K562 (cell line): ENCODE measurements at regions not wholly inside any gene's neighbourhood (a gene's known extent, or its start where the extent isn't known, plus 50 kb on each side); places are given as distances from the start of the nearest gene placed in this dataset.

Experiments
- ATAC-seq: fragments of 200-7000 bp; cut with Tn5 transposase; 3 replicates; pipeline ENCODE4 v1.9.1; 2020; ENCODE audit warnings: moderate library complexity
- BruUV-seq: library from RNA; stranded (reverse); fragments of 400-500 nt; replicated peaks from 2 replicates; lab custom pipeline; 2021; lab: Mats Ljungman, UMichigan
- CTCF ChIA-PET: fragments of 300-600 bp; formaldehyde crosslinking; extraction: SDS; loops from one replicate; lab custom pipeline; 2021; ENCODE audit warnings: low intra/inter-chr PET ratio; lab: Yijun Ruan, JAX
- POLR2A ChIA-PET: fragments of 300-600, 350-650 bp; sonication (Branson Sonifier 250); formaldehyde crosslinking; extraction: SDS; loops from one replicate; lab custom pipeline; 2021; ENCODE audit warnings: antibody characterized with exemption, inconsistent platforms; lab: Yijun Ruan, JAX
- DNase-seq, 4 experiments: peaks; one replicate each; pipeline versions ENCODE4 v3.0.0 to v3.0.0-alpha.2; 2011 to 2018; ENCODE audit warnings: low spot score in 3 of 4, mixed read lengths in 3 of 4; ENCODE audit errors: extremely low read depth in 1 of 4
- FAIRE-seq: peaks from 2 replicates; lab custom pipeline; 2011; peaks lifted over from hg19 to GRCh38; lab: Jason Lieb, UNC
- H2AFZ ChIP-seq: 2 replicates; pipeline ENCODE4 v1.6.0; 2011; ENCODE audit warnings: low read depth, low read length, control low read depth, inconsistent platforms
- H3K27ac ChIP-seq: fragments of 200-600 bp; 3 replicates; pipeline ENCODE4 v1.8.0; 2011; ENCODE audit warnings: low read depth, mild to moderate bottlenecking, control low read depth, inconsistent platforms, low read length, moderate library complexity, mixed read lengths; ENCODE audit errors: extremely low read depth
- H3K27me3 ChIP-seq, 2 experiments: fragments of 300-600 bp in 1 of 2; 2 replicates in 1 of 2; 3 replicates in 1 of 2; pipeline versions ENCODE4 v1.6.0 to v1.8.0; 2011; ENCODE audit warnings: inconsistent platforms in 2 of 2, low read length in 2 of 2, mild to moderate bottlenecking in 1 of 2, mixed read lengths in 1 of 2, moderate library complexity in 1 of 2; ENCODE audit not compliant: control insufficient read depth in 2 of 2, insufficient read depth in 2 of 2
- H3K36me3 ChIP-seq: fragments of 300-600 bp; 3 replicates; pipeline ENCODE4 v1.8.0; 2011; ENCODE audit warnings: mild to moderate bottlenecking, low read length, inconsistent platforms; ENCODE audit not compliant: control insufficient read depth, insufficient read depth
- H3K4me1 ChIP-seq, 2 experiments: fragments of 200-600 bp in 1 of 2; replicated peaks in 1 of 2; 2 replicates in 1 of 2; 3 replicates in 1 of 2; pipeline versions ENCODE4 v1.5.1 to v1.8.0; 2011; ENCODE audit warnings: inconsistent platforms in 2 of 2, low read length in 2 of 2, mild to moderate bottlenecking in 1 of 2, mixed read lengths in 1 of 2, moderate library complexity in 1 of 2; ENCODE audit not compliant: control insufficient read depth in 2 of 2, insufficient read depth in 2 of 2
- H3K4me2 ChIP-seq: 2 replicates; pipeline ENCODE4 v1.6.1; 2011; ENCODE audit warnings: low read length, control low read depth, inconsistent platforms, mixed read lengths; ENCODE audit not compliant: insufficient read depth
- H3K4me3 ChIP-seq: fragments of 200-600 bp; sonication (generic), shearing (Covaris generic); 2 replicates; pipeline ENCODE4 v1.5.1; 2016; ENCODE audit warnings: control low read depth, inconsistent platforms
- H3K79me2 ChIP-seq: fragments of 200-600 bp; 3 replicates; pipeline ENCODE4 v1.8.0; 2011; ENCODE audit warnings: low read length, inconsistent platforms; ENCODE audit not compliant: control insufficient read depth, insufficient read depth
- H3K9ac ChIP-seq, 2 experiments: 2 replicates each; pipeline versions ENCODE4 v1.6.0 to v1.6.1; 2011; ENCODE audit warnings: low read depth in 2 of 2, low read length in 2 of 2, control low read depth in 1 of 2, inconsistent platforms in 1 of 2, mild to moderate bottlenecking in 1 of 2, mixed read lengths in 1 of 2; ENCODE audit not compliant: insufficient read depth in 1 of 2
- H3K9me1 ChIP-seq: one replicate; pipeline ENCODE4 v1.6.0; 2011; ENCODE audit warnings: inconsistent platforms, mild to moderate bottlenecking, low read length, moderate library complexity; ENCODE audit not compliant: control insufficient read depth, insufficient read depth
- H3K9me3 ChIP-seq: replicated peaks from 2 replicates; pipeline ENCODE4 v1.5.1; 2011; ENCODE audit warnings: low read depth, low read length, inconsistent platforms; ENCODE audit not compliant: control insufficient read depth, insufficient read depth
- H4K20me1 ChIP-seq: replicated peaks from 2 replicates; pipeline ENCODE4 v1.6.1; 2011; ENCODE audit warnings: low read length, inconsistent platforms, mixed read lengths; ENCODE audit not compliant: control insufficient read depth, insufficient read depth
- BRCA1 ChIP-seq, 2 experiments: fragments of 450-650 bp in 1 of 2; sonication (generic) in 1 of 2; formaldehyde crosslinking in 1 of 2; IDR thresholded peaks; 2 replicates each; pipeline versions ENCODE4 v1.5.0 to v1.6.1; 2017 to 2020; ENCODE audit warnings: mild to moderate bottlenecking in 1 of 2, missing genetic modification reagents in 1 of 2
- DEAF1 ChIP-seq: fragments of 450-650 bp; formaldehyde crosslinking; IDR thresholded peaks from 2 replicates; pipeline ENCODE4 v1.4.0; 2020; ENCODE audit warnings: mild to moderate bottlenecking, moderate library complexity
- RAD51 ChIP-seq: fragments of 450-650 bp; IDR thresholded peaks from 2 replicates; pipeline ENCODE4 v1.7.1; 2016; ENCODE audit warnings: low read depth, mild to moderate bottlenecking, borderline replicate concordance
- RREB1 ChIP-seq: fragments of 250-450 bp; sonication (Bioruptor Pico); IDR thresholded peaks from 2 replicates; pipeline ENCODE4 v1.4.0; 2020
- RUNX1 ChIP-seq: sonication (generic); IDR thresholded peaks from 2 replicates; pipeline ENCODE4 v1.6.1; 2016; ENCODE audit warnings: antibody characterized with exemption, low read depth
- SETDB1 ChIP-seq: IDR thresholded peaks from one replicate; pipeline ENCODE4 v1.6.1; 2012; ENCODE audit warnings: low read length, control low read depth, inconsistent platforms
- TAF15 ChIP-seq: fragments of 200-400 bp; formaldehyde crosslinking; IDR thresholded peaks from 2 replicates; pipeline ENCODE4 v1.6.1; 2017; ENCODE audit warnings: mild to moderate bottlenecking, low read depth, low read length, moderate library complexity
- TAL1 ChIP-seq: fragments of 450-650 bp; IDR thresholded peaks from 2 replicates; pipeline ENCODE4 v1.6.1; 2016; ENCODE audit warnings: mild to moderate bottlenecking
- XRCC4 ChIP-seq: IDR thresholded peaks from one replicate; pipeline ENCODE4 v1.6.1; 2011; ENCODE audit not compliant: insufficient read depth, insufficient read length; ENCODE audit errors: extremely low read depth
- ZBTB33 ChIP-seq: sonication (generic); formaldehyde crosslinking; IDR thresholded peaks from 2 replicates; pipeline ENCODE4 v1.8.1; 2023; ENCODE audit warnings: mild to moderate bottlenecking, missing genetic modification reagents
- ZBTB43 ChIP-seq: sonication (generic); formaldehyde crosslinking; IDR thresholded peaks from 2 replicates; pipeline ENCODE4 v1.8.0; 2023; ENCODE audit warnings: mild to moderate bottlenecking, missing genetic modification reagents
- ZNF232 ChIP-seq: sonication (generic); formaldehyde crosslinking; IDR thresholded peaks from 2 replicates; pipeline ENCODE4 v1.8.0; 2022; ENCODE audit warnings: mild to moderate bottlenecking, missing genetic modification reagents
- ZNF253 ChIP-seq: fragments of 250-450 bp; sonication (Bioruptor Pico); conservative IDR thresholded peaks from 2 replicates; pipeline ENCODE4 v1.6.1; 2021; ENCODE audit warnings: mild to moderate bottlenecking
- WGBS: fragments of 100-300 bp; shearing (Covaris generic); methylation state at CpG from one replicate; pipeline ENCODE4 v1.1.6; 2016; ENCODE audit warnings: low coverage, mixed read lengths; ENCODE audit not compliant: insufficient coverage; ENCODE audit errors: missing lambda C conversion rate; 5-methylcytosine and 5-hydroxymethylcytosine counted together
- in situ Hi-C: fragments of 300-500 bp; cut with MboI; formaldehyde crosslinking; loops from 4 replicates; pipeline ENCODE4 v1.15.0; 2018; ENCODE audit warnings: inconsistent platforms, mixed read lengths
- intact Hi-C: fragments of 100-400 bp; cut with micrococcal nuclease; formaldehyde crosslinking; loops from 2 replicates; pipeline ENCODE4 v1.14.2; 2022

GRCh38 chr14:85071447-85071846 lies 458.5 kb upstream of the FLRT2 start:
- H2AFZ ChIP-seq, result no peak overlapping the region
- no peaks in the 10 kb centered on the region for H4K20me1 ChIP-seq
- H3K4me2 ChIP-seq, result no peak overlapping the region
- no peaks in the 10 kb centered on the region for H3K9me3 ChIP-seq
- H3K4me3 ChIP-seq, result no peak overlapping the region
- no peaks in the 10 kb centered on the region for H3K27me3 ChIP-seq
- FAIRE-seq, result no peak
- no TSS peak for BruUV-seq
- H3K27ac ChIP-seq, result no peak overlapping the region
- no peaks in the 10 kb centered on the region for H3K4me1 ChIP-seq
- intact Hi-C loops, result no loop called here
- CTCF ChIA-PET, result no interaction called here
- H3K79me2 ChIP-seq, result no peaks in the 10 kb centered on the region
- DNase-seq, result no peak
- POLR2A ChIA-PET, result no interaction called here
- in situ Hi-C loops, result no loop called here
- no peaks in the 10 kb centered on the region for H3K36me3 ChIP-seq
- H3K9me1 ChIP-seq, result no peaks in the 10 kb centered on the region
- H3K9ac ChIP-seq, result no peak overlapping the region
- WGBS, result 5% methylated on average over 6 of the region's 6 CpGs
- no peak for ATAC-seq
- TF ChIP-seq RREB1 (no peak), DEAF1 (no peak), SETDB1 (no peak), TAF15 (no peak), TAL1 (no peak), ZBTB43 (no peak), RUNX1 (no peak), ZBTB33 (CRISPR knock-in tag) (no peak), BRCA1 (IDR thresholded peaks at IDR 0.05) (no peak), BRCA1 (CRISPR knock-in tag; IDR thresholded peaks at IDR 0.05) (no peak), XRCC4 (no peak), ZNF253 (CRISPR knock-in tag) (no peak), ZNF232 (CRISPR knock-in tag) (no peak), RAD51 (no peak)
